HUES48 (cell line): ENCODE measurements at regions not wholly inside any gene's neighbourhood (a gene's known extent, or its start where the extent isn't known, plus 50 kb on each side); places are given as distances from the start of the nearest gene placed in this dataset.

ENCODE experiments used
- H3K27ac ChIP-seq: one replicate; pipeline ENCODE4 v1.7.0; 2013; ENCODE audit warnings: low read depth, low read length, inconsistent platforms
- H3K27me3 ChIP-seq: 2 replicates; pipeline ENCODE4 v1.6.1; 2013; ENCODE audit warnings: mild to moderate bottlenecking, low read length; ENCODE audit not compliant: control insufficient read depth, insufficient read depth
- H3K36me3 ChIP-seq: 2 replicates; pipeline ENCODE4 v1.6.1; 2013; ENCODE audit warnings: low read length; ENCODE audit not compliant: control insufficient read depth, insufficient read depth
- H3K4me1 ChIP-seq: 2 replicates; pipeline ENCODE4 v1.6.1; 2013; ENCODE audit warnings: mild to moderate bottlenecking, low read length; ENCODE audit not compliant: control insufficient read depth, insufficient read depth
- H3K4me3 ChIP-seq: 2 replicates; pipeline ENCODE4 v1.5.1; 2013; ENCODE audit warnings: mild to moderate bottlenecking, low read depth, low read length
- H3K9ac ChIP-seq: 2 replicates; pipeline ENCODE4 v1.6.1; 2013; ENCODE audit warnings: mild to moderate bottlenecking, low read depth, low read length, moderate library complexity
- H3K9me3 ChIP-seq: 2 replicates; pipeline ENCODE4 v1.6.1; 2013; ENCODE audit warnings: low read length; ENCODE audit not compliant: control insufficient read depth, insufficient read depth

DNA sequence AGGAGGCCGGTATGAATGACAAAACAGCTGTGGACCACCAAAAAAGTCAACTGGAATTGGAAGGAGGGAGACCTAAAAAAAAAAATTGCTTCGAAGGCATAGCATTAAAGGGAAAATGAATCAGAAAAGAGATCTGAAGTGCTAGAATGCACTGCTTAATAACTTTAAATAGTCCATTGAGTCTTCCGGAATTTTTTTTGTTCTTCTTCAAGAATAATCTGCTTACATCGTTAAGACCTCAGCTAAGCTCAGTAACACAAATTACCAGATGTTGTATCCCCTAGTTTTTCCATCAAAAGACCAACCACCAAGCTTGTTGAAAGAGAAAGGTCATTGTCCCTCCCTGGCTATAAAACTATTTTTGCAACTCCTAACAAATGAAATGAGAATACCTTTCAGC lies 560.5 kb downstream of the NR2F2 start:
- H3K4me1 ChIP-seq: peaks cover 36% of the 10 kb centered on the region
- H3K27me3 ChIP-seq: no peaks in the 10 kb centered on the region
- peak overlapping the region; percentile 18; the same call in 1 of the 2 replicates for H3K4me3 ChIP-seq
- no peaks in the 10 kb centered on the region for H3K36me3 ChIP-seq
- H3K9me3 ChIP-seq: no peaks in the 10 kb centered on the region
- no peak overlapping the region for H3K9ac ChIP-seq
- no peak overlapping the region for H3K27ac ChIP-seq

DNA sequence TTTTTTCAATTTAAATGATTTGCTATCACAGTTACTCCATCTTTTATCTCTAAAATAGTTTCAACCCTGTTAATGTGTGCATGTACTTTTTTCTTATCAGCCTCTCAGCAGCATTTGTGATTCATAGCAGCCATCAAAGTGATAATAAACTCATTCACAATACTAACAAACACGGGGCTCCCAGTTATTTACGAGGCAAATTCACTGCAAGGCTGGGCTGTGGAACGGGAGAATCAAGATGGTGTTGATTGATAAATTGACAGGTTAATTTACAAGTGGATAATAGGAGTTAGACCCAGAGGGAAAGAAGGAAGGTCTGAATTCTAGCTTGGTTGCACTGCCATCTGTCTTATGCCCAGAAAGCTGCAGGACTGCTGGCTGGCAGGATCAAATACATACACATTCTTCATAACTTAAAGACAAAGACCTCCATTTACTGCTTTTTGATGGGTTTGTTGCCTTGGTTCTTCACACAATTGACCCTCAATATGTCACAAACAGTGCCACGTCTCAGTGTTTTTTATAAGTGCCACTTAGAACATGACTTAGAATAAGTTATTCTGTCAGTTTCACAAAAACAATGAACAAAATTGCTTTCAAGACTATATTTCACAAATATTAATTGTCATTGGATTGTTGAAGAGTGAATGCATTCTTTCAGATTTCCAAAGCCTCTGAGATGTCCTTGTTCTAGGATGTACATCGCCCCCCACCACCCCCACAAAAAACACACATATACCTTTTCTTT lies 562.8 kb downstream of the NR2F2 start:
- Histone ChIP-seq H3K27ac (no peak overlapping the region), H3K9me3 (no peaks in the 10 kb centered on the region), H3K27me3 (no peaks in the 10 kb centered on the region), H3K9ac (no peak overlapping the region), H3K4me1 (peaks cover 36% of the 10 kb centered on the region), H3K36me3 (no peaks in the 10 kb centered on the region), H3K4me3 (no peak overlapping the region)

DNA sequence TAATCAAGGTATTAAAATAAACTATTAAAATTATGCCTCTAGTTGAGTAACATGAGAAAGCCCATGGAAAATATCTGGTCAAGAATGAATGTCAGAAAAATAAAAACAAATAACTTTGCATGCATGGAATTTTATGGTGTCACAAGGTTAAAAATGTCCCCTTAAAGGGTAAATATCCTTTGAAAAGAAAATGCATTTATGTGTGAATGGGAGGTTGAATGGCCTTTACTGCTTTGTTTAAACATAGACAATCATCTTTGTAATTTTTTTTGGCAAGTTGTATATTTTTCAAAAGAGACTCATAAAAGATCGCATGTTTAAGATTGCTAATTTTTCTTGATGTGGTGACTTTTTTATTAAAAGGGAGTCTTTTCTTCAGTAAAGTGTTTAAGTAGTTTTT lies 564.2 kb downstream of the NR2F2 start:
- peaks cover 36% of the 10 kb centered on the region for H3K4me1 ChIP-seq
- H3K9ac ChIP-seq: no peak overlapping the region
- no peaks in the 10 kb centered on the region for H3K27me3 ChIP-seq
- no peak overlapping the region for H3K27ac ChIP-seq
- no peaks in the 10 kb centered on the region; the same call in 1 of the 2 replicates for H3K9me3 ChIP-seq
- no peaks in the 10 kb centered on the region for H3K36me3 ChIP-seq
- no peak overlapping the region for H3K4me3 ChIP-seq

GRCh38 chr15:96896766-96897165 lies 566.3 kb downstream of the NR2F2 start:
- Histone ChIP-seq H3K36me3 (no peaks in the 10 kb centered on the region), H3K9ac (no peak overlapping the region), H3K27ac (no peak overlapping the region), H3K4me3 (no peak overlapping the region), H3K4me1 (peaks cover 16% of the 10 kb centered on the region), H3K27me3 (no peaks in the 10 kb centered on the region), H3K9me3 (no peaks in the 10 kb centered on the region; the same call in 1 of the 2 replicates)

- Histone ChIP-seq H3K9ac (no peak overlapping the region), H3K4me3 (no peak overlapping the region), H3K27ac (no peak overlapping the region), H3K9me3 (peaks cover 26% of the 10 kb centered on the region), H3K4me1 (no peaks in the 10 kb centered on the region), H3K27me3 (no peaks in the 10 kb centered on the region), H3K36me3 (no peaks in the 10 kb centered on the region)
Observed at GRCh38 chr15:96914081-96914480, 583.6 kb downstream of the NR2F2 start.

GRCh38 chr15:96916750-96917149 lies 586.2 kb downstream of the NR2F2 start:
- Histone ChIP-seq H3K4me1 (no peaks in the 10 kb centered on the region), H3K9ac (no peak overlapping the region), H3K4me3 (no peak overlapping the region), H3K36me3 (no peaks in the 10 kb centered on the region), H3K27me3 (no peaks in the 10 kb centered on the region), H3K27ac (no peak overlapping the region), H3K9me3 (peaks cover 28% of the 10 kb centered on the region)

DNA sequence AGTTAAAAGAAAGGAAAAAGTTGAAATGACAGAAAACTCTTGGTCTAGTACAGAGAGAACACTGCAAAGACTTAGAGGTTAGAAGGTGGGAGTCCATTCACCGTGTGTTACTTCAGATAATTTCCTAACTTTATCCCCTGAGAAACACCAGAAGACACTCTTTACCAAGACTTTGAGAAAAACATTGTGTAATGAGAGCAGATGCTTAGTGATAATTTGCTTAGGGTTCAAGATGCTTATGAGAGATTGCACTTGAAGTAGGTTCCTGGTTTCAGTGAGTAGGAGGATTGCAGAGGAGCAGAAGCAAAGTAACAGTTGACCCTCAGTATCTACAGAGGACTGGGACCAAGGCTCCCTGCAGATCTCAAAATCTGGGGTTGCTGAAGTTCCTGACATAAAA lies 594.1 kb downstream of the NR2F2 start:
- H3K27me3 ChIP-seq: no peaks in the 10 kb centered on the region
- H3K9ac ChIP-seq: no peak overlapping the region
- H3K27ac ChIP-seq: no peak overlapping the region
- no peak overlapping the region for H3K4me3 ChIP-seq
- 0 out of 2 replicates have a peak, but pooled peaks cover 2% of the 10 kb centered on the region for H3K9me3 ChIP-seq
- H3K4me1 ChIP-seq: no peaks in the 10 kb centered on the region
- no peaks in the 10 kb centered on the region for H3K36me3 ChIP-seq

DNA sequence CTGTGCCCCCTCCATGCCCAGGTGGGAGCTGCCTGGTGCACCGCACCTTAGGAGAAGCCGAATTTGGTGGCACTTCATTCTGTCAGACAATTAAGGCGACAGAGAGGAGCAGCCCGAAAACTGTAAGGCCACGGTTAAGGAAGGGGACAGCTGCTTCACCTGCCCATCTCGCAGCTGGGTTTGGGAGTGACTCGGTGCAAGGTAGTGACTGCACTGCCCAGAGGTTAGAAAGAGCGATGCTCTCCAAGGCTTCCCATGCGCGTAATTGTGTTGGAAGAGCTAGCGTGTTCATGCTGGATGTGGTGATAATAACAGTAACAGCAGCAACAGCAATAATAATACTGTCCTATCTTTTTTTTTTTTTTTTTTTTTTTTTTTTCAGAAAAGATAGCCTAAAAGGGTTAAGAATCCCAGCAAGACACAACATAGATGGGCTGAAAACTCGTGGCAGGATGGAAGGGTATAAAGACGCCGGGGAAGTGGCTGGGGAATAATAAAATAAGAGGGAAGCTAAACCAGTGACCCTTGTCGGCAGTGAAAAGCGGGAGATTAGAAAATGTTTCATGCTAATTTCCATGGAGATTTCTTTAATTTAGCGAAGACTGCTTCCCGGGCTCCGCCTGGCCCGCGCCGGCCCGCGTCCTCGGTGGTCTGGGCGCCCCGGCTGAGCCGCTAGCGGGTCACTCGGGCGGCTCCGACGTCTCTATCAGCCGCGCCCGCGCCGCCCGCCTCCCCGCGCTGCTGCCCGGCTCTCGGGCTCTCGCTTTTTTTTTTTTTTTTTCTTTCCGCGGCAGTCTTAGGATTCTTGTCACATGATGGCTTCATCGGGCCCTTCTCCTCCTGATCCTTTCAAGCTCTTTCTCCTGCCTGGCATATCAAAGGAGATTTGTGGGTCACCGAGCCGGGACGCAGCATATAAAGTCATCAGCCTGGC lies 617.1 kb downstream of the NR2F2 start:
- peak overlapping the region; percentile 56 for H3K4me3 ChIP-seq
- no peaks in the 10 kb centered on the region for H3K9me3 ChIP-seq
- no peak overlapping the region for H3K9ac ChIP-seq

GRCh38 chr15:96948981-96949380 lies 618.5 kb downstream of the NR2F2 start:
- Histone ChIP-seq H3K4me1 (peaks cover 11% of the 10 kb centered on the region), H3K36me3 (no peaks in the 10 kb centered on the region), H3K27me3 (peaks cover 36% of the 10 kb centered on the region), H3K9me3 (no peaks in the 10 kb centered on the region), H3K27ac (no peak overlapping the region), H3K4me3 (no peak overlapping the region), H3K9ac (no peak overlapping the region)

More for the DNA sequence above, 617.1 kb downstream of the NR2F2 start:
- H3K27ac ChIP-seq: no peak overlapping the region
- no peaks in the 10 kb centered on the region for H3K36me3 ChIP-seq
- H3K27me3 ChIP-seq: peaks cover 36% of the 10 kb centered on the region
- H3K4me1 ChIP-seq: peaks cover 11% of the 10 kb centered on the region

DNA sequence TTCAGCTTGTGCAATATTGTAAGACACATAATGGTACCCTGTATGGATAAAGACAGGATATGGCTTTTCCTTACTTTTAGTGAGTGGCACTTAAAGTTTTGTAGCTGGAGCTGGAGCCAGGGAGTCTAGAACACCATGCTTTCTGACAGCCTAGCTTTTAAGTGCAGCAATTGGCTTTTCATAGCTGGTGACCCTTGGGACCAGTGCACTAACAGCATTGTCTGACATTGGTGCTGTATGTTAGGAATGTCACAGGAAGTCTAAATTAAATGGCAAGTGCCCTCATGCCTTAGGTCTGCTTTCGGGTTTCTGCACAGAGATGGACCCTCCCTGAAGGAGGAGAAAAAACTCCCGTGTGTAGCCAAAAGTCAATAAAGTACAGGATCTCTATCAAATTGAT lies 628.2 kb downstream of the NR2F2 start:
- no peak overlapping the region for H3K9ac ChIP-seq

GRCh38 chr15:96959501-96959900 lies 629.0 kb downstream of the NR2F2 start:
- Histone ChIP-seq H3K9ac (no peak overlapping the region), H3K36me3 (no peaks in the 10 kb centered on the region), H3K4me1 (no peaks in the 10 kb centered on the region), H3K27ac (no peak overlapping the region), H3K4me3 (no peak overlapping the region), H3K9me3 (no peaks in the 10 kb centered on the region), H3K27me3 (no peaks in the 10 kb centered on the region; the same call in 1 of the 2 replicates)

More for the DNA sequence above, 628.2 kb downstream of the NR2F2 start:
- Histone ChIP-seq H3K27me3 (no peaks in the 10 kb centered on the region; the same call in 1 of the 2 replicates), H3K4me1 (no peaks in the 10 kb centered on the region), H3K27ac (no peak overlapping the region), H3K36me3 (no peaks in the 10 kb centered on the region), H3K9me3 (no peaks in the 10 kb centered on the region), H3K4me3 (no peak overlapping the region)
